ENCODE measurements at regions not wholly inside any gene's neighbourhood (a gene's known extent, or its start where the extent isn't known, plus 50 kb on each side); places are given as distances from the start of the nearest gene placed in this dataset.

GRCh38 chrX:22406201-22406737 lies 133.6 kb downstream of the CBLL2 start:
- no peak for DNase-seq (ENCODE audit: low spot score)
- no peak for ATAC-seq
- no peaks in the 10 kb centered on the region for H3K36me3 Mint-ChIP-seq
- H3K27me3 Mint-ChIP-seq (ENCODE audit: low read depth), result no peaks in the 10 kb centered on the region; the same call in 1 of the 2 replicates
- CTCF ChIA-PET, result no interaction called here
- H3K9me3 Mint-ChIP-seq, result no peaks in the 10 kb centered on the region
- H3K27ac Mint-ChIP-seq, result no peak overlapping the region
- POLR2A ChIA-PET, result no interaction called here
- no peaks in the 10 kb centered on the region for H3K4me1 Mint-ChIP-seq
- H3K4me3 Mint-ChIP-seq, result no peak overlapping the region
- TF ChIP-seq AFF4 (CRISPR knock-in tag; IDR thresholded peaks at IDR 0.05; ENCODE audit: borderline replicate concordance), result no peak

GRCh38 chrX:22409418-22409817 lies 136.7 kb downstream of the CBLL2 start:
- H3K27ac Mint-ChIP-seq, result no peak overlapping the region
- ATAC-seq (no peak), DNase-seq (ENCODE audit: low spot score) (no peak)
- H3K36me3 Mint-ChIP-seq, result no peaks in the 10 kb centered on the region
- ChIA-PET POLR2A (no interaction called here), CTCF (no interaction called here)
- no peak overlapping the region for H3K4me3 Mint-ChIP-seq
- TF ChIP-seq PRDM15 (CRISPR knock-in tag; IDR thresholded peaks at IDR 0.05) (no peak), CREB1 (CRISPR knock-in tag; IDR thresholded peaks at IDR 0.05) (no peak), NFATC4 (CRISPR knock-in tag; IDR thresholded peaks at IDR 0.05) (no peak), ZNF532 (CRISPR knock-in tag; IDR thresholded peaks at IDR 0.05; ENCODE audit: borderline replicate concordance) (no peak), ZNF232 (CRISPR knock-in tag; IDR thresholded peaks at IDR 0.05) (no peak), ESRRA (CRISPR knock-in tag; IDR thresholded peaks at IDR 0.05; ENCODE audit: borderline replicate concordance) (no peak), ATF2 (CRISPR knock-in tag; IDR thresholded peaks at IDR 0.05; ENCODE audit: borderline replicate concordance, low read depth) (no peak)
- H3K27me3 Mint-ChIP-seq (ENCODE audit: low read depth), result no peaks in the 10 kb centered on the region
- H3K9me3 Mint-ChIP-seq, result no peaks in the 10 kb centered on the region
- no peaks in the 10 kb centered on the region for H3K4me1 Mint-ChIP-seq

Data from WTC11 (cell line).